Heart right ventricle (tissue), 16 donors: ENCODE measurements at regions not wholly inside any gene's neighbourhood (a gene's known extent, or its start where the extent isn't known, plus 50 kb on each side); places are given as distances from the start of the nearest gene placed in this dataset.

Experiments
- ATAC-seq, 8 donors: fragments of 200-7000 bp; cut with Tn5 transposase; one replicate each; pipeline ENCODE4 v1.9.1; 2020; ENCODE audit warnings: mild to moderate bottlenecking in 8 of 8, moderate library complexity in 8 of 8, moderate number of reproducible peaks in 1 of 8
- DNase-seq, 2 donors: peaks; one replicate each; pipeline ENCODE4 v3.0.0-alpha.2; 2020
- H3K27ac ChIP-seq, 10 donors: fragments of 200-600 bp; sonication (generic) in 2 of 10; one replicate each; pipeline versions ENCODE4 v1.5.0 to v1.8.0; 2020 to 2022; ENCODE audit warnings: mild to moderate bottlenecking in 3 of 10
- H3K27me3 ChIP-seq, 7 donors: fragments of 200-600 bp; one replicate each; pipeline ENCODE4 v1.8.0; 2021 to 2022; ENCODE audit warnings: mild to moderate bottlenecking in 2 of 7
- H3K36me3 ChIP-seq, 9 donors: fragments of 200-600 bp; sonication (generic) in 1 of 9; one replicate each; pipeline versions ENCODE4 v1.5.0 to v1.8.0; 2020 to 2022; ENCODE audit warnings: mild to moderate bottlenecking in 2 of 9
- H3K4me1 ChIP-seq, 9 donors: fragments of 200-600 bp; sonication (generic) in 1 of 9; one replicate each; pipeline versions ENCODE4 v1.5.0 to v1.8.0; 2020 to 2022; ENCODE audit warnings: mild to moderate bottlenecking in 4 of 9
- H3K4me3 ChIP-seq, 10 donors: fragments of 200-600 bp; sonication (generic) in 2 of 10; one replicate each; pipeline versions ENCODE4 v1.5.0 to v1.8.0; 2020 to 2022; ENCODE audit warnings: mild to moderate bottlenecking in 7 of 10, moderate library complexity in 2 of 10
- H3K9me3 ChIP-seq, 11 donors: fragments of 200-600 bp in 10 of 11; sonication (generic) in 2 of 11; one replicate each; pipeline versions ENCODE4 v1.5.0 to v1.8.0; 2013 to 2022; ENCODE audit warnings: mild to moderate bottlenecking in 2 of 11, control low read depth in 1 of 11, moderate library complexity in 1 of 11
- CTCF ChIP-seq, 9 donors: fragments of 200-600 bp; sonication (generic) in 2 of 9; IDR thresholded peaks; one replicate each; pipeline versions ENCODE4 v1.5.0 to v1.8.0; 2021 to 2022; ENCODE audit warnings: antibody characterized with exemption in 9 of 9, mild to moderate bottlenecking in 5 of 9, moderate library complexity in 1 of 9
- WGBS, 2 donors: extraction: QIAGEN DNeasy Blood & Tissue Kit; methylation state at CpG; one replicate each; pipeline ENCODE4 v1.1.7; 2013; ENCODE audit warnings: inconsistent platforms in 1 of 2; 5-methylcytosine and 5-hydroxymethylcytosine counted together
- intact Hi-C, 10 donors: fragments of 100-400 bp; cut with DNase I; formaldehyde crosslinking; loops; one replicate each; pipeline versions ENCODE4 v1.11.1 to v1.14.2; 2022
- donor health status: Arrhythmogenic right ventricular cardiomyopathy.
- donor health status: ischemic (EF 13 %, LVEDD 7.1; RV severe dilation, severe dysfunction).
- donor health status: healthy with polysubstance abuse.
- donor health status: DM: no; HTN: yes; CAD: no.
- donor health status: DM: no; HTN: no; CAD: no.
- donor health status: ischemic (EF 25% LVEDD 6.9; RV normal size, moderate dysfunction).
- donor health status: ischemic (EF 25% LVEDD 5.7; RV mildly dilated, moderate dysfunction).
- donor health status: healthy.
- donor health status: DM: yes; HTN: yes; CAD: no.
- donor health status: Ischemic cardiomyopathy.
- donor health status: ischemic (EF 35%, LVEDD 5.7; RV mildly dilated, moderate dysfunction).
- donor health status: nonischemic (EF 11% LVEDD 7.7; RV severe dilation, severe dysfunction).
- donor health status: DM: yes; HTN: yes; CAD: no.
- donor health status: PGD.
- donor health status: ischemic (EF 29% LVEDD 5.4; RV normal size, mild dysfunction).
- donor health status: nonischemic (EF 23%, LVEDD 6.1; RV moderate dilation, normal function).

- intact Hi-C loops = no loop called here
- no peak overlapping the region for H3K4me3 ChIP-seq
- DNase-seq (no peak), ATAC-seq (no peak)
- no peaks in the 10 kb centered on the region for H3K27me3 ChIP-seq
- peaks cover 0 to 11% (median 0%) of the 10 kb centered on the region in 9 donors for H3K4me1 ChIP-seq
- no peaks in the 10 kb centered on the region for H3K36me3 ChIP-seq
- 83 to 94% methylated on average over 1 of the region's 1 CpG for WGBS, 2 donors
- TF ChIP-seq CTCF (IDR thresholded peaks at IDR 0.05) = no peak
- no peaks in the 10 kb centered on the region for H3K9me3 ChIP-seq
- no peak overlapping the region for H3K27ac ChIP-seq
Measured at GRCh38 chr5:54799645-54800044, 185.7 kb downstream of the ESM1 start.

GRCh38 chr5:54795777-54796176 is 189.6 kb downstream of the ESM1 start:
- no peaks in the 10 kb centered on the region for H3K36me3 ChIP-seq
- no peaks in the 10 kb centered on the region for H3K27me3 ChIP-seq
- DNase-seq (no peak), ATAC-seq (no peak)
- no peaks in the 10 kb centered on the region for H3K9me3 ChIP-seq
- no peak for TF ChIP-seq CTCF (IDR thresholded peaks at IDR 0.05)
- H3K27ac ChIP-seq = no peak overlapping the region
- H3K4me1 ChIP-seq = peaks cover 0 to 17% (median 6%) of the 10 kb centered on the region in 9 donors
- no peak overlapping the region for H3K4me3 ChIP-seq
- intact Hi-C loops = no loop called here

- Histone ChIP-seq H3K36me3 (no peaks in the 10 kb centered on the region), H3K9me3 (no peaks in the 10 kb centered on the region), H3K4me1 (peaks cover 0 to 17% (median 6%) of the 10 kb centered on the region in 9 donors), H3K4me3 (no peak overlapping the region), H3K27me3 (no peaks in the 10 kb centered on the region), H3K27ac (no peak overlapping the region)
- intact Hi-C loops = no loop called here
- DNase-seq (no peak), ATAC-seq (no peak)
- no peak for TF ChIP-seq CTCF (IDR thresholded peaks at IDR 0.05)
Measured at GRCh38 chr5:54795284-54795683, 190.1 kb downstream of the ESM1 start.

GRCh38 chr5:54794135-54794975 is 191.0 kb downstream of the ESM1 start:
- no peaks in the 10 kb centered on the region for H3K36me3 ChIP-seq
- H3K4me1 ChIP-seq = peaks cover 0 to 17% (median 6%) of the 10 kb centered on the region in 9 donors
- H3K27me3 ChIP-seq = no peaks in the 10 kb centered on the region
- H3K27ac ChIP-seq = no peak overlapping the region
- peak in 1 of 8 donors; percentile 34 for ATAC-seq
- no peak for TF ChIP-seq CTCF (IDR thresholded peaks at IDR 0.05)
- no peak overlapping the region for H3K4me3 ChIP-seq
- no peak for DNase-seq
- no peaks in the 10 kb centered on the region for H3K9me3 ChIP-seq
- WGBS, 2 donors = 92 to 95% methylated on average over 7 of the region's 7 CpGs
- intact Hi-C loops = no loop called here
